Peyer's patch (tissue), 4 donors: ENCODE measurements at regions not wholly inside any gene's neighbourhood (a gene's known extent, or its start where the extent isn't known, plus 50 kb on each side); places are given as distances from the start of the nearest gene placed in this dataset.

ENCODE experiments used
- CTCF ChIP-seq, 6 experiments: fragments of 450-650 bp in 4 of 6; fragments of 200-600 bp in 2 of 6; sonication (generic) in 1 of 6; IDR thresholded peaks; one replicate each; pipeline ENCODE4 v1.5.1; 2017 to 2019; ENCODE audit warnings: antibody characterized with exemption in 6 of 6, mild to moderate bottlenecking in 3 of 6, moderate library complexity in 1 of 6
- POLR2A ChIP-seq, 2 donors: fragments of 450-650 bp; IDR thresholded peaks; one replicate each; pipeline ENCODE4 v1.5.1; 2017; ENCODE audit warnings: antibody characterized with exemption in 2 of 2, mild to moderate bottlenecking in 2 of 2, moderate library complexity in 2 of 2

GRCh38 chr6:1212919-1213318 is 99.0 kb upstream of the FOXQ1 start:
- no peak for TF ChIP-seq CTCF (IDR thresholded peaks at IDR 0.05)
- TF ChIP-seq POLR2A (IDR thresholded peaks at IDR 0.05): no peak
